Lower lobe of right lung (tissue), 2 donors: ENCODE measurements at regions not wholly inside any gene's neighbourhood (a gene's known extent, or its start where the extent isn't known, plus 50 kb on each side); places are given as distances from the start of the nearest gene placed in this dataset.
A peak's percentile ranks its signal among the peaks of the same experiment; 100 is the strongest.
"Not testable (repeated sequence)": the region's sequence is repeated elsewhere in the genome, so short reads cannot be mapped to it uniquely, and the experiment has no call there.

Source experiments
- ATAC-seq, 2 donors: fragments of 200-7000 bp; cut with Tn5 transposase; one replicate each; pipeline ENCODE4 v1.9.1; 2020 to 2022; ENCODE audit warnings: mild to moderate bottlenecking in 2 of 2, moderate library complexity in 2 of 2
- DNase-seq: peaks from one replicate; pipeline ENCODE4 v3.0.0-alpha.2; 2020
- H3K27ac ChIP-seq: fragments of 200-600 bp; one replicate; pipeline ENCODE4 v1.8.0; 2022
- H3K27me3 ChIP-seq: fragments of 200-600 bp; one replicate; pipeline ENCODE4 v1.8.0; 2022; ENCODE audit warnings: low read depth
- H3K36me3 ChIP-seq: fragments of 200-600 bp; one replicate; pipeline ENCODE4 v1.8.0; 2022; ENCODE audit warnings: mild to moderate bottlenecking
- H3K4me1 ChIP-seq: fragments of 200-600 bp; one replicate; pipeline ENCODE4 v1.8.0; 2022
- H3K4me3 ChIP-seq: fragments of 200-600 bp; one replicate; pipeline ENCODE4 v1.8.0; 2022; ENCODE audit warnings: mild to moderate bottlenecking
- H3K9me3 ChIP-seq: fragments of 200-600 bp; one replicate; pipeline ENCODE4 v1.8.0; 2022
- intact Hi-C: fragments of 100-400 bp; cut with DNase I; formaldehyde crosslinking; loops from one replicate; pipeline ENCODE4 v1.11.0; 2022
- TF ChIP-seq, protein P1 (sequence below): fragments of 200-600 bp; IDR thresholded peaks from one replicate; pipeline ENCODE4 v1.8.0; 2022; ENCODE audit warnings: antibody characterized with exemption, mild to moderate bottlenecking
- donor health status: DM: no; HTN: yes; CAD: no; lungs with severe emphysema.

DNA sequence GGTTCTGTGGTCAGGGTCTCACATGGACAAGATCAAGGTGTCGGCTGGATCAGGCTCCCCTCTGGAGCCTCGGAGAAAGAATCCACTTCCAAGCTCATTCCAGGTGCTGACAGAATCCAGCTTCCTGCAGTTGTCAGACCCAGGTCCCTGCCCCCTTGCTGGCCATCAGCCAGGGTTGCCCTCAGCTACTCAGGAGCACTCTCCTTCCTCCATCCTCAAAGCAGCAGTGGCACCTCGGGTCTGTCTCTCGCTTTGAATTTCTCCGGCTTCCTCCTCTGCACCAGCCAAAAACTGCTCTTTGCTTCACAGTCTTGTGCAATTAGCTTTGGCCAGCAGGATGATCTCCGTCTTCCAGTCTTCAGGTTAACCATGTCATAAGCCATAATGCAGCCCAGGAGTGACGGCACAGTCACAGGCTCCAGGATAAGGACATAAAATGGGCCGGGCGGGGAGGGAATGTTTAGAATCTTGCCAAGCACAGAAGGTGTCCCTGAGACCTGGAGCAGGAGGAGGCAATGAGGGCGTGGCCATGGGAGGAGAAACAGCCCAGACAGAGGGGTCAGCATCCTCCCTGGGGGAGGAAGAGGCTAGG, 79.4 kb upstream of the SLC25A33 start:
- Histone ChIP-seq H3K4me1 (no peaks in the 10 kb centered on the region), H3K27ac (no peak overlapping the region), H3K36me3 (no peaks in the 10 kb centered on the region), H3K9me3 (no peaks in the 10 kb centered on the region), H3K27me3 (no peaks in the 10 kb centered on the region), H3K4me3 (no peak overlapping the region)
- ATAC-seq, result peak in 1 of 2 donors; percentile 8
- TF ChIP-seq, protein P1, sequence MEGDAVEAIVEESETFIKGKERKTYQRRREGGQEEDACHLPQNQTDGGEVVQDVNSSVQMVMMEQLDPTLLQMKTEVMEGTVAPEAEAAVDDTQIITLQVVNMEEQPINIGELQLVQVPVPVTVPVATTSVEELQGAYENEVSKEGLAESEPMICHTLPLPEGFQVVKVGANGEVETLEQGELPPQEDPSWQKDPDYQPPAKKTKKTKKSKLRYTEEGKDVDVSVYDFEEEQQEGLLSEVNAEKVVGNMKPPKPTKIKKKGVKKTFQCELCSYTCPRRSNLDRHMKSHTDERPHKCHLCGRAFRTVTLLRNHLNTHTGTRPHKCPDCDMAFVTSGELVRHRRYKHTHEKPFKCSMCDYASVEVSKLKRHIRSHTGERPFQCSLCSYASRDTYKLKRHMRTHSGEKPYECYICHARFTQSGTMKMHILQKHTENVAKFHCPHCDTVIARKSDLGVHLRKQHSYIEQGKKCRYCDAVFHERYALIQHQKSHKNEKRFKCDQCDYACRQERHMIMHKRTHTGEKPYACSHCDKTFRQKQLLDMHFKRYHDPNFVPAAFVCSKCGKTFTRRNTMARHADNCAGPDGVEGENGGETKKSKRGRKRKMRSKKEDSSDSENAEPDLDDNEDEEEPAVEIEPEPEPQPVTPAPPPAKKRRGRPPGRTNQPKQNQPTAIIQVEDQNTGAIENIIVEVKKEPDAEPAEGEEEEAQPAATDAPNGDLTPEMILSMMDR, result no peak
- no peak for DNase-seq
- intact Hi-C loops, result loop anchor here (10.0 kb wide), 1 partner anchor 175 kb away; no protein-coding TSS in a partner anchor

- DNase-seq, result no peak
- no peak overlapping the region for H3K27ac ChIP-seq
- H3K27me3 ChIP-seq, result no peaks in the 10 kb centered on the region
- intact Hi-C loops, result no loop called here
- no peaks in the 10 kb centered on the region for H3K36me3 ChIP-seq
- H3K4me1 ChIP-seq, result no peaks in the 10 kb centered on the region
- TF ChIP-seq, protein P1, result no peak
- no peak for ATAC-seq
- no peaks in the 10 kb centered on the region for H3K9me3 ChIP-seq
- H3K4me3 ChIP-seq, result no peak overlapping the region
Measured at GRCh38 chr1:9465640-9466039, 73.6 kb upstream of the SLC25A33 start.

DNA sequence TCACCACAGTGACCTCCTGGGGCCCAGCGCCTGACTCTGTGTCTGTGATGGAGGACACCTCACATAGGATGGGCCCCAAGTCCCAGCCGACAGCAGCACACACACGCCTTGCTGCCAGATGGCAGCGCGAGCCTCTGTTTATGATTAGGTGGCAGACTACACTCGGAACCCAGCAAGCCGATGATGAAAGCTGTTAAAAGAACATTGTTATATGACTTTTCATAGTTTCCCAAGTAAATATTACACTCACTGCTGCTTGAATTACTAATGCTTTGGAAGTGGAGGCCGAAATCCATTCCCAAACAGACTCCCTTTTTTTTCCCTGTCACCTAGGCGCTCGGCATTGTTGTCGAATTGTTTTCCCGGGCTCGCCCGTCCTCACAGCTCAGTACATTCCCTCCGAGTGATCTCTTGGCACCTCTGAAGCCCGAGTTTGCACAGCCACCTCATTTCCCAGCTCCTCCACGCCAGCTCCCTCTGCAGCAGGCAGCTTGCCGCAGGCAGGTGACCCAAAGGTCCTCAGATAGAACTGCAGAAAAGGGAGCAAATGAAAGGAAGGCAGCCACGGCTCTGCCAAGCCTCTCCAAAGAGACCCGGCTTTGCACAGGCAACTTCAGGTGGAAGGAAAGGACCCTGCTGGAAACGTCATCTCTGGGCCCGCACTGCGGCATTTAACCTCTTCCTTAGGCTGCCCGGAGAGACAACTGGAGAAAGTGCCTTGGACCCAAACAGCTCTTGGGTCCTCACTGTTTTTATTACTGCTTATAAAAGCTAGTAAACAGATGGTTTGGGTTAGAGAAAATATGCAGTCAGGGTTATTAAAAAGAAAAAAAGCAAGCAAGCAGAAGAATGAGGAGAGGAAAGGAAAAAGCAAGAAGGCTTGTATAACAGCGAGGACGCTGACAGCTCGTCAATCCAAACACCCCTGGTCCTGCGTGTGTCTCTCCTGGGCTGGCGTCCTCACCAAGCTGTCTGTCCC, 72.2 kb upstream of the SLC25A33 start:
- Histone ChIP-seq H3K4me1 (no peaks in the 10 kb centered on the region), H3K36me3 (no peaks in the 10 kb centered on the region), H3K27me3 (no peaks in the 10 kb centered on the region), H3K4me3 (no peak overlapping the region), H3K27ac (peak overlapping the region; percentile 41), H3K9me3 (no peaks in the 10 kb centered on the region)
- intact Hi-C loops, result no loop called here
- TF ChIP-seq, protein P1, result no peak
- DNase-seq (no peak), ATAC-seq (peak; percentile 87 to 89)

DNA sequence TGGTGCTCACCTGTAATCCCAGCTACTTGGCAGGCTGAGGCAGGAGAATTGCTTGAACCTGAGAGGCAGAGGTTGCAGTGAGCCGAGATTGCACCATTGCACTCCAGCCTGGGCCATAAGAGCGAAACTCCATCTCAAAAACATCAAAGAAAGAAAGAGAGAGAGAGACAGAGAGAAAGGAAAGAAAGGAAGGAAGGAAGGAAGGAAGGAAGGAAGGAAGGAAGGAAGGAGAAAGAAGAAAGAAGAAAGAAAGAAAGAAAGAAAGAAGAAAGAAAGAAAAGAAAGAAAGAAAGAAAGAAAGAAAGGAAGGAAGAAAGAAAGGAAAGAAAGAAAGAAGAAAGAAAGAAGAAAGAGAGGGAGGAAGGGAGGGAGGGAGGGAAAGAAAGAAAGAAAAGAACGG, 69.4 kb upstream of the SLC25A33 start:
- H3K4me1 ChIP-seq, H3K9me3 ChIP-seq, intact Hi-C loops, H3K36me3 ChIP-seq, H3K27ac ChIP-seq, ATAC-seq, H3K4me3 ChIP-seq, DNase-seq: not testable (repeated sequence)
- H3K27me3 ChIP-seq, result peaks cover 10% of the 10 kb centered on the region

DNA sequence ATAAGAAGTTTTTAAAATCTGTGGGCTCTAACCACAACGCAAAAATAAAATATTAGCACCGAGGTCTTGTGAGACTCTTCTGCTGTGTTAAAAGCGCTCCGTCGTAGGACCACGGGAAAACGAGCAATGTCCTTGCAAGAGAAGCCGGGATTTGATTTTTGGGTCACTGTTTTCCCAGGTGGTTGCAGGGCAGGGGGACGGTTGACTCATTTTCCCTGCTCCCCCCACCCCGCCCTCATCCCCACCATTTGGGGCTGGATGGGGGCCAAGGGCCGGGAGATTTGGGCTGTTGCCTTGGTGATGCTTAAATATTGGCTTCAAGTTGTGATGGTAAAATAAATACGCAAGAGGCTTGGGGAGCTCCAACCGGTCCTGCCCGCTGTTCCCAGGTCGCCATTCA, 67.6 kb upstream of the SLC25A33 start:
- Histone ChIP-seq H3K27me3 (peaks cover 13% of the 10 kb centered on the region), H3K27ac (no peak overlapping the region), H3K4me3 (no peak overlapping the region), H3K36me3 (no peaks in the 10 kb centered on the region), H3K9me3 (no peaks in the 10 kb centered on the region), H3K4me1 (no peaks in the 10 kb centered on the region)
- no peak for ATAC-seq
- intact Hi-C loops, result no loop called here
- no peak for DNase-seq
- TF ChIP-seq, protein P1, result no peak
